WTC11 (cell line): ENCODE measurements at regions not wholly inside any gene's neighbourhood (a gene's known extent, or its start where the extent isn't known, plus 50 kb on each side); places are given as distances from the start of the nearest gene placed in this dataset.

Source experiments
- ATAC-seq: fragments of 200-7000 bp; cut with Tn5 transposase; 2 replicates; pipeline ENCODE4 v1.10.0; 2021; ENCODE audit warnings: mild to moderate bottlenecking, moderate library complexity
- CTCF ChIA-PET: fragments of 300-600 bp; sonication (Branson Sonifier 250); formaldehyde crosslinking; loops from one replicate; lab custom pipeline; 2021; ENCODE audit warnings: antibody characterized with exemption; lab: Charles Lee
- POLR2A ChIA-PET: fragments of 350-600 bp; sonication (Branson Sonifier 250); formaldehyde crosslinking; loops from one replicate; lab custom pipeline; 2021; ENCODE audit warnings: antibody characterized with exemption; lab: Charles Lee
- DNase-seq: peaks from one replicate; pipeline ENCODE4 v3.0.0; 2021; ENCODE audit warnings: low spot score
- H3K27ac Mint-ChIP-seq: 2 replicates; pipeline ENCODE4 v1.8.0; 2021; ENCODE audit warnings: mixed read lengths
- H3K27me3 Mint-ChIP-seq: 2 replicates; pipeline ENCODE4 v1.8.0; 2021; ENCODE audit warnings: low read depth, mild to moderate bottlenecking, moderate library complexity, mixed read lengths
- H3K36me3 Mint-ChIP-seq: 2 replicates; pipeline ENCODE4 v1.8.0; 2021; ENCODE audit warnings: mixed read lengths
- H3K4me1 Mint-ChIP-seq: 2 replicates; pipeline ENCODE4 v1.8.0; 2022; ENCODE audit warnings: mixed read lengths
- H3K4me3 Mint-ChIP-seq: 2 replicates; pipeline ENCODE4 v1.8.0; 2021; ENCODE audit warnings: mild to moderate bottlenecking, moderate library complexity, mixed read lengths
- H3K9me3 Mint-ChIP-seq: 2 replicates; pipeline ENCODE4 v1.8.0; 2021; ENCODE audit warnings: mixed read lengths
- AFF4 ChIP-seq: sonication (generic); formaldehyde crosslinking; IDR thresholded peaks from 2 replicates; pipeline ENCODE4 v1.8.1; 2023; ENCODE audit warnings: mild to moderate bottlenecking, missing genetic modification reagents, borderline replicate concordance
- E2F1 ChIP-seq: sonication (generic); formaldehyde crosslinking; IDR thresholded peaks from 2 replicates; pipeline ENCODE4 v1.8.0; 2022; ENCODE audit warnings: mild to moderate bottlenecking, missing genetic modification reagents
- E2F5 ChIP-seq: sonication (generic); formaldehyde crosslinking; IDR thresholded peaks from 2 replicates; pipeline ENCODE4 v1.8.1; 2022; ENCODE audit warnings: mild to moderate bottlenecking, moderate library complexity, missing genetic modification reagents
- ETV6 ChIP-seq: sonication (generic); formaldehyde crosslinking; IDR thresholded peaks from 2 replicates; pipeline ENCODE4 v1.8.1; 2022; ENCODE audit warnings: mild to moderate bottlenecking, missing genetic modification reagents
- JUN ChIP-seq: sonication (generic); formaldehyde crosslinking; IDR thresholded peaks from 2 replicates; pipeline ENCODE4 v1.8.0; 2023; ENCODE audit warnings: mild to moderate bottlenecking, missing genetic modification reagents
- PRDM15 ChIP-seq: sonication (generic); formaldehyde crosslinking; IDR thresholded peaks from 2 replicates; pipeline ENCODE4 v1.8.0; 2022; ENCODE audit warnings: missing genetic modification reagents
- PREB ChIP-seq: sonication (generic); formaldehyde crosslinking; IDR thresholded peaks from 2 replicates; pipeline ENCODE4 v1.8.1; 2022; ENCODE audit warnings: mild to moderate bottlenecking, missing genetic modification reagents, moderate library complexity, borderline replicate concordance
- TEAD1 ChIP-seq: sonication (generic); formaldehyde crosslinking; IDR thresholded peaks from 2 replicates; pipeline ENCODE4 v1.8.0; 2022; ENCODE audit warnings: mild to moderate bottlenecking, missing genetic modification reagents
- TEAD4 ChIP-seq: sonication (generic); formaldehyde crosslinking; IDR thresholded peaks from 2 replicates; pipeline ENCODE4 v1.8.0; 2022; ENCODE audit warnings: mild to moderate bottlenecking, missing genetic modification reagents
- ZMAT4 ChIP-seq: fragments of 250-450 bp; sonication (Bioruptor Pico); IDR thresholded peaks from 2 replicates; pipeline ENCODE4 v1.9.0; 2021; ENCODE audit warnings: mild to moderate bottlenecking
- TF ChIP-seq, protein P1 (sequence below): sonication (generic); formaldehyde crosslinking; IDR thresholded peaks from 2 replicates; pipeline ENCODE4 v1.8.1; 2022; ENCODE audit warnings: low read depth, missing genetic modification reagents, borderline replicate concordance

GRCh38 chr21:35344582-35344981 is 295.5 kb upstream of the RUNX1 start:
- H3K36me3 Mint-ChIP-seq, result peaks cover 2% of the 10 kb centered on the region; the same call in 1 of the 2 replicates
- no peaks in the 10 kb centered on the region; the same call in 1 of the 2 replicates for H3K27me3 Mint-ChIP-seq
- no peak for ATAC-seq
- H3K27ac Mint-ChIP-seq, result no peak overlapping the region
- POLR2A ChIA-PET, result no interaction called here
- TF ChIP-seq ETV6 (no peak), PRDM15 (CRISPR knock-in tag) (no peak), PREB (no peak), JUN (no peak), TEAD1 (CRISPR knock-in tag) (no peak), TEAD4 (no peak), E2F5 (CRISPR knock-in tag) (no peak), ZMAT4 (CRISPR knock-in tag) (no peak), E2F1 (CRISPR knock-in tag) (no peak), AFF4 (CRISPR knock-in tag) (no peak)
- TF ChIP-seq, protein P1, sequence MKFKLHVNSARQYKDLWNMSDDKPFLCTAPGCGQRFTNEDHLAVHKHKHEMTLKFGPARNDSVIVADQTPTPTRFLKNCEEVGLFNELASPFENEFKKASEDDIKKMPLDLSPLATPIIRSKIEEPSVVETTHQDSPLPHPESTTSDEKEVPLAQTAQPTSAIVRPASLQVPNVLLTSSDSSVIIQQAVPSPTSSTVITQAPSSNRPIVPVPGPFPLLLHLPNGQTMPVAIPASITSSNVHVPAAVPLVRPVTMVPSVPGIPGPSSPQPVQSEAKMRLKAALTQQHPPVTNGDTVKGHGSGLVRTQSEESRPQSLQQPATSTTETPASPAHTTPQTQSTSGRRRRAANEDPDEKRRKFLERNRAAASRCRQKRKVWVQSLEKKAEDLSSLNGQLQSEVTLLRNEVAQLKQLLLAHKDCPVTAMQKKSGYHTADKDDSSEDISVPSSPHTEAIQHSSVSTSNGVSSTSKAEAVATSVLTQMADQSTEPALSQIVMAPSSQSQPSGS (CRISPR knock-in tag), result no peak
- H3K4me1 Mint-ChIP-seq, result peaks cover 6% of the 10 kb centered on the region
- CTCF ChIA-PET, result no interaction called here
- no peak for DNase-seq
- H3K4me3 Mint-ChIP-seq, result no peak overlapping the region
- H3K9me3 Mint-ChIP-seq, result peaks cover 17% of the 10 kb centered on the region
